GM21717 (cell line): ENCODE measurements at regions not wholly inside any gene's neighbourhood (a gene's known extent, or its start where the extent isn't known, plus 50 kb on each side); places are given as distances from the start of the nearest gene placed in this dataset.
A peak's percentile ranks its signal among the peaks of the same experiment; 100 is the strongest.

Source experiments
- ATAC-seq: cut with Tn5 transposase; IDR thresholded peaks from one replicate; pipeline ENCODE4 v1.9.1; 2021; ENCODE audit warnings: mild to moderate bottlenecking, moderate library complexity; ENCODE audit not compliant: unreplicated experiment

DNA sequence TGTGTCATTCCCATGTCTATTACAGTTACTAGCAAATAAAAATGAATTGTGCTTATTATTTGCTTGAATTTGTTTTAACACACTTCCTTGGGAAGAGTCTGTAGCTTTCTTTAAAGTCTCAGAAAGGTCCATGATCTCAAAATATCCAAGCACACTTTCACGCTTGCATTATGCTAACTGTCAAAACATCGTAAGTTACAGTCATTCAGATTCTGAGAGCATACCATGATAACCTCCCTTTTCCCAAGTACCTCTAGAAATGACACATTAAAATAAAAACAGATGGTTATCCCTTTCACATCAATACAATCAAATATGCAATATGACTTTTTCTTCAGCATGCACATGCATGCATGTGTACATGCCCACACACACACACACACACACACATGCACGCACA lies 1044.4 kb upstream of the MAP3K7 start:
- ATAC-seq: no peak

DNA sequence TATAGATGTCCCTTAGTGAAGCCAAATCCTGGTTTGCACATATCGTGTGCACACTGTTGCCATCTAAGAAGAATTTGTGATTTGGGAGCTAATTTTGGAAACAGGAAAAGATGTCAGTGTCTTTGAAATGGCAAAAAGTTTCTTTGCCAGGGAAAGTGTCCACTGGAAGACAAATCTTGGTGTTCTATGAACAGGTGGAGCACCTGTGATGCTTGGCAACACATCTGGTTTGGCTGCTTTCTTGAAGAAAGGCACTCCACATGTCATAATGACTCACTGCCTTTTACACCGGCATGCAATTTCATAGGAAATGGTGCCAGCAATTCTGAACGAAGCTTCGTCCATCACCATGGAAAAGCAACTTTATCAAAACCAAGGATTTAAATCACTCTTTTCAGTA lies 1040.0 kb upstream of the MAP3K7 start:
- no peak for ATAC-seq

DNA sequence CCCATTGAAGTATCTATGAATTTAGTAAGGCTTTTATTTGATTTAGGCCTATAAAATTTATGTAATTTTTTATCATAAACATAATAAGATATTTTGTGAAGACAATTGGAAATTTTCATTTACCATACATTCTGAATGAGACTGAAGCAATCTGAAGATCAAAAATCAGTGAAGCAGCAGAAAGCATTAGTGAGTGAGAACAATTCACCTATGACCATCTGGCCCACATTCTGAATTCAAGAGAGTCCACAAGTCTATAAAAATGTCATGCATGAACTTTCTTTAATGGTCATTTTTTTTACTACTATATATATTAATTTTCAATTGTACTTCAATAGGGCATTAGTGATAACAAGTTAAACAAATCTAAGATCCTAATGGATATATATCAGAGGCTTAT lies 1026.6 kb upstream of the MAP3K7 start:
- no peak for ATAC-seq

- ATAC-seq: no peak
These were observed 1024.3 kb upstream of the MAP3K7 start for GRCh38 chr6:91611190-91611589.

DNA sequence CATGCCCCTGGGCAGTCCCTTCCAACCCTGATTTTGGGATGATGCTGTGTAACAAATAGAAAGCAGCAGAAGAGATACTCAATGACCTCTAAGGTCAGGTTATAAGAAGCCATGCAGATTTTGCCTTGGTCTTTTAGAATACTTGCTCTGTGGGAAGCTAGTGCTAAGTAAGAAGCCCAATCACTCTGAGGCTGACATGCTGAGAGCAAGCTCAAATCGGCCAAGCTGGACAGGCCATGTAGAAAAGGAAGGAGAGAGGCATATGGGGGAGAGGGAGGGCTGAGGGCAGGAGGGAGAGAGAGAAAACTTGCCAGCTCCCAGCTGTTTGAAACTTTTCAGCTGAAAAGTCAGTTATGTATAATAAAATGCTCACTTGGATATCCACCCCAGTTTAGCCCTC lies 1021.6 kb upstream of the MAP3K7 start:
- ATAC-seq: no peak

DNA sequence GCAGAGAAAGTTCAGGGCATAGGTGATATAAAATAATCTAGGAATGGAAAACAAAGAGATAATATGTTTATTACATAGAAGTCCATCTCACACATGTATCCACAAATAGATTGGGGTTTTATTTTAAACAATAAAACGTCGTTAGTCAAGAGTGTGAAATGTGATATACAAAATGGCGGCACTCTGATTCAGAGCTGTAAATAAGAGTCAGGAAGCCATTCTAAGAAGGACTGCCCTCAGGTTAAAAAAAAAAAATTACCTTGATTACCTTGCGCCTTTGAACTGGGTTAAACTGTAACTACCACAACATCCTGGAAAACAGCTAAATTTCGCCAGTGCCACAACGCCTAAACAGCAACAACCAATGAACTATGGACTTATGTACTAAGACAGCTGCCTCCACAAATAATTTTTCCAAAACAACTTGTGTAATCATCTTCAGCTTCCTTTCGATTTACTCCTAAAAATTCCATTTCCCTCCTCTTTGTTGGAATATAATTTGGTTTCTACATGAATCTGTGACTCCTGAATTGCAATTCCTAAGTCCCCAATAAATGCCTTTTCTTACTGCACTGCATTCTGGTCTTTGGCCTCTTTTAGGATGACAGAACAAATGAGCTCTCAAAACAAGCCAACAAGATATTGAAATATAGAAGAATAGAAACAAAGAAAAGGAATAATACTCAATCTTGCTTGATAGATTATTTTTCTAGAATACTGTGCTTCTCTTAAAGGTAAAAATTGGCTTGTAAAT lies 1019.5 kb upstream of the MAP3K7 start:
- no peak for ATAC-seq

GRCh38 chr6:91600561-91600960 lies 1013.7 kb upstream of the MAP3K7 start:
- ATAC-seq: no peak

GRCh38 chr6:91590191-91590590 lies 1003.3 kb upstream of the MAP3K7 start:
- ATAC-seq: no peak

GRCh38 chr6:91580635-91581034 lies 993.8 kb upstream of the MAP3K7 start:
- ATAC-seq: no peak

GRCh38 chr6:91575032-91575431 lies 988.2 kb upstream of the MAP3K7 start:
- ATAC-seq: peak; percentile 86

DNA sequence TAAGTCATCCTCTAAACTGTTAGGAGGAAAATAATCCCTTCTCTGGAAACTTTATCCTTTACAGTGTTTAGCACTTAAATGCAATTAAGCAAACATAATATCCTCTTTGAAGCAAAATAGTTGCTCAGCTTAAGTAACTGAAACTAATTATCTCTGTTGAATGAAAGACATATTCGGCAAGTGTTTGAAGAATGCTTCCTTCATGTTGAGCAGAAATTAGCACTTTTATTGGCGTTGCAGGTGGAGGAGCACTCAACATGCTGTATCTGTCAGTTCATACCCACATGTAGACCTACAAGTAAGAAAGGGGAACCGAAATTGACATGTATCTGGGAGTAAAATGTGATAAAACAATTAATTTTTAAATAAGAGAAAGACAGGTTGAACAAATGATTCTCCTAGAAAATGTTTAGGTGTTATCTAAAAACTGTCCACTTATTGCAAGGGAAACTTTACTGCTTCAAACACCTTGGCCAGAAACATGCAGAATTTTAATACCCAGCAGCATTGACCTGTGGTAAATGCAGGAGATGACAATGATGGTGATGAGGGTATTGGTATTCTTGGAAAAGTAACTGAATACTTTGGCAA lies 987.0 kb upstream of the MAP3K7 start:
- no peak for ATAC-seq

DNA sequence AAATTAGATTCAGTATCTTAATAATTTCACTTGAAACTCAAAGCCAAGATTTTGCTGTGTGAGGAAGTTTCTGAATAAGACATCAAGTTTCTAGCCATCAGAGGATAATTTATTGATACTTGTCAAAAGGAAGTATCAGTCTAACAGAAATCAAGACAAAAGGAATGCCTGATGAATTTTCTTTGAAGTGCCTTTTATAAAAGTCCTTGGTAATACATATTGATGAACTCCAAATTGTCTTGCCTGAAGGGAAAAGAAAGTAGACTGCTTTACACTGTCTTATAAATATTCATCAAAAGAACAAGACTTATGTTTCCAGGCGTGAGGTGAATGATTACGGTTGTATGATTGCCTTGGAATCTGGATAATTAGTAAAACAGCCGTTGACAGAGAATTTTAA lies 986.0 kb upstream of the MAP3K7 start:
- ATAC-seq: no peak

- no peak for ATAC-seq
These were observed 982.2 kb upstream of the MAP3K7 start for GRCh38 chr6:91569071-91569470.

DNA sequence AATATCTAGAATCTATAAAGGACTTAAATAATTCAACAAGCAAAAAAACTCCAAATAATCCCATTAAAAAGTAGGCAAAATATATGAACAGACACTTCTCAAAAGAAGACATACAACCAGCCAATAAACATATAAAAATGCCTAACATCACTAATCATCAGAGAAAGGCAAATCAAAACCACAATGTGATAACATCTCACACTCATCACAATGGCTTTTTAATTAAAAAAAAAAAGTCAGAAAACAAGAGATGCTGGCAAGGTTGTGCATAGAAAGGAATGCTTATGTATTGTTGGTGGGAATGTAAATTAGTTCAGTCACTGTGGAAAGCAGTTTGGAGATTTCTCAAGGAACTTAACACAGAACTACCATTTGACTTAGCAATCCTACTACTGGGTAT lies 979.6 kb upstream of the MAP3K7 start:
- ATAC-seq: no peak

DNA sequence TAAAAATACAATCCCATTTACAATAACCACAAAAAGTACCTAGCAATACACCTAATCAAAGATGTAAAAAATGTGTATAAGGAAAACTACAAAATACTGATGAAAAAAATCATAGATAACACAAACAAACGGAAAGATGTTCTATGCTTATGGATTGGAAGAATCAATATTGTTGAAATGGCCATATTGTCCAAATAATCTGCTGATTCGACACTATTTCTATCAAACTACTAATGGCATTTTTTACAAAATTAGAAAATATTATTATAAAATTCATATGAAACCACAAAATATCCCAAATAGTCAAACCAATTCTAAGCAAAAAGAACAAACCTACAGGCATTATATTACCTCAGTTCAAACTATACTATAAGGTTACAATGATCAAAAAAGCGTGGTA lies 978.3 kb upstream of the MAP3K7 start:
- no peak for ATAC-seq

- no peak for ATAC-seq
These were observed 976.1 kb upstream of the MAP3K7 start for GRCh38 chr6:91562955-91563354.

GRCh38 chr6:91560409-91560808 lies 973.5 kb upstream of the MAP3K7 start:
- ATAC-seq: no peak

- no peak for ATAC-seq
These were observed 954.0 kb upstream of the MAP3K7 start for GRCh38 chr6:91540902-91541301.

- no peak for ATAC-seq
These were observed 952.6 kb upstream of the MAP3K7 start for GRCh38 chr6:91539456-91539855.

GRCh38 chr6:91538622-91539021 lies 951.8 kb upstream of the MAP3K7 start:
- no peak for ATAC-seq

- ATAC-seq: no peak
These were observed 947.7 kb upstream of the MAP3K7 start for GRCh38 chr6:91534614-91535013.

DNA sequence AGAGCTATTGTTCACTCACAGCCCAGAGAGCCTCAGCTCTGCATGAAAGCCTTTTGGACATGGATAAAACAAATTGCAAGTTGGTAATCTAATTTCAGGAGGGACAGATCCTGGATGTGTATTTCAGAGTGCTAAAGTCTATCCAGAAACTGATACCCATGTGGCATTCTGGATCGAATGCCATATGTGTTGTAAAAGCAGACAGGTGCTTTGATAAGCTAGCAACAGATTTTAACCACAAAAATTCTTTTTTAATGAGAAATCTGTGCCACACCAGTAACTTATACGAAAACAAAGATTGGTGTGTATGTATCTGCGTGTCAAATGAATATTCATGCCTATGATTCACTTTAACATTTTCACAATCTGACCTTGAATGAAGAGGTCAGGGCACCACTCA lies 936.6 kb upstream of the MAP3K7 start:
- ATAC-seq: no peak

DNA sequence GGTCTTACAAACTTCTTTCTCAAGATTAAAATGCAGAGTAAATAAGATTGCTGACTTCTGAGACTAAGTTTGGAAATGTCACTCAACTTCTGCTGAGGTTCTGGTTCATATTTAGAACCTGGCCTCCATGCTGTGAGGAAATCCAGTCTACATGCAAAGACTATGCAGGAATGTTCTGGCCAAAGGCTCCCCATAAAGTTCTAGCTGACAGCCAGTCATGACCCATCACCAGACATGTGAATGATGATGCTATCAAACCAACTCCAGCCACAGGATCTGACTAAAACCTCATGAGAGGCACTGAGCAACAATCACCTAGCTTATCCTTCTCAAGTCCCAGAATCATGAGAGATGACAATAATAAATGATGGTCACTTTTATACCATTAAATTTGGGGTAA lies 935.1 kb upstream of the MAP3K7 start:
- no peak for ATAC-seq
